ENCODE measurements at regions not wholly inside any gene's neighbourhood (a gene's known extent, or its start where the extent isn't known, plus 50 kb on each side); places are given as distances from the start of the nearest gene placed in this dataset.

GRCh38 chr6:93040375-93040774, 379.0 kb downstream of the EPHA7 start:
- TF ChIP-seq, protein P1, sequence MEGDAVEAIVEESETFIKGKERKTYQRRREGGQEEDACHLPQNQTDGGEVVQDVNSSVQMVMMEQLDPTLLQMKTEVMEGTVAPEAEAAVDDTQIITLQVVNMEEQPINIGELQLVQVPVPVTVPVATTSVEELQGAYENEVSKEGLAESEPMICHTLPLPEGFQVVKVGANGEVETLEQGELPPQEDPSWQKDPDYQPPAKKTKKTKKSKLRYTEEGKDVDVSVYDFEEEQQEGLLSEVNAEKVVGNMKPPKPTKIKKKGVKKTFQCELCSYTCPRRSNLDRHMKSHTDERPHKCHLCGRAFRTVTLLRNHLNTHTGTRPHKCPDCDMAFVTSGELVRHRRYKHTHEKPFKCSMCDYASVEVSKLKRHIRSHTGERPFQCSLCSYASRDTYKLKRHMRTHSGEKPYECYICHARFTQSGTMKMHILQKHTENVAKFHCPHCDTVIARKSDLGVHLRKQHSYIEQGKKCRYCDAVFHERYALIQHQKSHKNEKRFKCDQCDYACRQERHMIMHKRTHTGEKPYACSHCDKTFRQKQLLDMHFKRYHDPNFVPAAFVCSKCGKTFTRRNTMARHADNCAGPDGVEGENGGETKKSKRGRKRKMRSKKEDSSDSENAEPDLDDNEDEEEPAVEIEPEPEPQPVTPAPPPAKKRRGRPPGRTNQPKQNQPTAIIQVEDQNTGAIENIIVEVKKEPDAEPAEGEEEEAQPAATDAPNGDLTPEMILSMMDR (IDR thresholded peaks at IDR 0.05) = no peak
- no peak for TF ChIP-seq POLR2A (IDR thresholded peaks at IDR 0.05)

Data from body of pancreas (tissue), 4 donors.